ENCODE measurements at regions not wholly inside any gene's neighbourhood (a gene's known extent, or its start where the extent isn't known, plus 50 kb on each side); places are given as distances from the start of the nearest gene placed in this dataset.
"Not testable (repeated sequence)": the region's sequence is repeated elsewhere in the genome, so short reads cannot be mapped to it uniquely, and the experiment has no call there.

GRCh38 chr4:38413524-38414341, 250.3 kb upstream of the KLF3 start:
- TF ChIP-seq, protein P1, sequence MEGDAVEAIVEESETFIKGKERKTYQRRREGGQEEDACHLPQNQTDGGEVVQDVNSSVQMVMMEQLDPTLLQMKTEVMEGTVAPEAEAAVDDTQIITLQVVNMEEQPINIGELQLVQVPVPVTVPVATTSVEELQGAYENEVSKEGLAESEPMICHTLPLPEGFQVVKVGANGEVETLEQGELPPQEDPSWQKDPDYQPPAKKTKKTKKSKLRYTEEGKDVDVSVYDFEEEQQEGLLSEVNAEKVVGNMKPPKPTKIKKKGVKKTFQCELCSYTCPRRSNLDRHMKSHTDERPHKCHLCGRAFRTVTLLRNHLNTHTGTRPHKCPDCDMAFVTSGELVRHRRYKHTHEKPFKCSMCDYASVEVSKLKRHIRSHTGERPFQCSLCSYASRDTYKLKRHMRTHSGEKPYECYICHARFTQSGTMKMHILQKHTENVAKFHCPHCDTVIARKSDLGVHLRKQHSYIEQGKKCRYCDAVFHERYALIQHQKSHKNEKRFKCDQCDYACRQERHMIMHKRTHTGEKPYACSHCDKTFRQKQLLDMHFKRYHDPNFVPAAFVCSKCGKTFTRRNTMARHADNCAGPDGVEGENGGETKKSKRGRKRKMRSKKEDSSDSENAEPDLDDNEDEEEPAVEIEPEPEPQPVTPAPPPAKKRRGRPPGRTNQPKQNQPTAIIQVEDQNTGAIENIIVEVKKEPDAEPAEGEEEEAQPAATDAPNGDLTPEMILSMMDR (IDR thresholded peaks at IDR 0.05; ENCODE audit: low read depth, low read length), result no peak
- Histone ChIP-seq H3K27me3 (no peaks in the 10 kb centered on the region), H3K4me3 (ENCODE audit: low read depth, low read length) (no peak overlapping the region), H3K4me1 (no peaks in the 10 kb centered on the region), H3K36me3 (no peaks in the 10 kb centered on the region), H3K9me3 (no peaks in the 10 kb centered on the region)
- DNase-seq, result no peak

- DNase-seq, result no peak
- TF ChIP-seq, protein P1 (IDR thresholded peaks at IDR 0.05; ENCODE audit: low read depth, low read length), result no peak
These were observed 249.6 kb upstream of the KLF3 start for GRCh38 chr4:38414410-38414809.

GRCh38 chr4:38415682-38416081, 248.3 kb upstream of the KLF3 start:
- no peaks in the 10 kb centered on the region for H3K27me3 ChIP-seq
- TF ChIP-seq, protein P1 (IDR thresholded peaks at IDR 0.05; ENCODE audit: low read depth, low read length), result no peak
- no peaks in the 10 kb centered on the region for H3K36me3 ChIP-seq
- DNase-seq, result no peak
- no peaks in the 10 kb centered on the region for H3K4me1 ChIP-seq
- no peaks in the 10 kb centered on the region for H3K9me3 ChIP-seq
- H3K4me3 ChIP-seq (ENCODE audit: low read depth, low read length), result no peak overlapping the region

More at GRCh38 chr4:38414410-38414809, 249.6 kb upstream of the KLF3 start:
- Histone ChIP-seq H3K27me3 (no peaks in the 10 kb centered on the region), H3K4me1 (no peaks in the 10 kb centered on the region), H3K9me3 (no peaks in the 10 kb centered on the region), H3K36me3 (no peaks in the 10 kb centered on the region), H3K4me3 (ENCODE audit: low read depth, low read length) (no peak overlapping the region)

- Histone ChIP-seq H3K27me3 (no peaks in the 10 kb centered on the region), H3K36me3 (no peaks in the 10 kb centered on the region), H3K4me1 (no peaks in the 10 kb centered on the region), H3K9me3 (no peaks in the 10 kb centered on the region), H3K4me3 (ENCODE audit: low read depth, low read length) (no peak overlapping the region)
- no peak for DNase-seq
- TF ChIP-seq, protein P1 (IDR thresholded peaks at IDR 0.05; ENCODE audit: low read depth, low read length), result no peak
These were observed 247.5 kb upstream of the KLF3 start for GRCh38 chr4:38416450-38417014.

DNA sequence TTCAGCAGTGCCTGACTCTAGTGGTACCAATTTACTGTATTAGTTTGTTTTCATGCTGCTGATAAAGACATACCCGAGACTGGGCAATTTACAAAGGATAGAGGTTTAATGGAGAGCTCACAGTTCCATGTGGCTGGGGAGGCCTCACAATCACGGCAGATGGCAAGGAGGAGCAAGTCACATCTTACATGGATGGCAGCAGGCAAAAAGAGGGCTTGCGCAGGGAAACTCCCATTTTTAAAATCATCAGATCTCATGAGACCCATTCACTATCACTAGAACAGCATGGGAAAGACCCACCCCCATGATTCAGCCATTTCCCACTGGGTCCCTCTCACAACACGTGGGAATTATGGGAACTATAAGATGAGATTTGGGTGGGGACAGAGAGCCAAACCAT, 243.7 kb upstream of the KLF3 start:
- not testable (repeated sequence) for DNase-seq; H3K9me3 ChIP-seq; H3K27me3 ChIP-seq; H3K4me3 ChIP-seq (ENCODE audit: low read depth, low read length); H3K36me3 ChIP-seq; H3K4me1 ChIP-seq

- Histone ChIP-seq H3K27me3 (no peaks in the 10 kb centered on the region), H3K9me3 (no peaks in the 10 kb centered on the region), H3K36me3 (no peaks in the 10 kb centered on the region), H3K4me3 (ENCODE audit: low read depth, low read length) (no peak overlapping the region), H3K4me1 (peaks cover 5% of the 10 kb centered on the region; the same call in 1 of the 2 replicates)
- DNase-seq, result no peak
- TF ChIP-seq, protein P1 (IDR thresholded peaks at IDR 0.05; ENCODE audit: low read depth, low read length), result no peak
These were observed 241.1 kb upstream of the KLF3 start for GRCh38 chr4:38422850-38423249.
